ENCODE measurements at regions not wholly inside any gene's neighbourhood (a gene's known extent, or its start where the extent isn't known, plus 50 kb on each side); places are given as distances from the start of the nearest gene placed in this dataset.

GRCh38 chr12:83225806-83226205 lies 539.1 kb downstream of the TMTC2 start:
- no peaks in the 10 kb centered on the region for H4K20me1 ChIP-seq (ENCODE audit: insufficient read depth, low read length)
- no peaks in the 10 kb centered on the region for H3K36me3 ChIP-seq (ENCODE audit: insufficient read depth, low read length)
- no peak overlapping the region for H3K9ac ChIP-seq (ENCODE audit: low read length)
- no peaks in the 10 kb centered on the region for H3K4me1 ChIP-seq (ENCODE audit: insufficient read depth, low read length, severe bottlenecking)
- H3K27ac ChIP-seq (ENCODE audit: low read depth, low read length, poor library complexity, severe bottlenecking) = no peak overlapping the region
- no peaks in the 10 kb centered on the region for H3F3A ChIP-seq (ENCODE audit: insufficient read depth, low read length)
- no peak overlapping the region for H2AFZ ChIP-seq (ENCODE audit: low read length)
- no peaks in the 10 kb centered on the region for H3K79me2 ChIP-seq (ENCODE audit: insufficient read depth, low read length)
- H3K4me2 ChIP-seq (ENCODE audit: low read length) = no peak overlapping the region
- no peak overlapping the region for H3K4me3 ChIP-seq (ENCODE audit: low read depth, low read length, poor library complexity, severe bottlenecking)
- TF ChIP-seq, protein P1, sequence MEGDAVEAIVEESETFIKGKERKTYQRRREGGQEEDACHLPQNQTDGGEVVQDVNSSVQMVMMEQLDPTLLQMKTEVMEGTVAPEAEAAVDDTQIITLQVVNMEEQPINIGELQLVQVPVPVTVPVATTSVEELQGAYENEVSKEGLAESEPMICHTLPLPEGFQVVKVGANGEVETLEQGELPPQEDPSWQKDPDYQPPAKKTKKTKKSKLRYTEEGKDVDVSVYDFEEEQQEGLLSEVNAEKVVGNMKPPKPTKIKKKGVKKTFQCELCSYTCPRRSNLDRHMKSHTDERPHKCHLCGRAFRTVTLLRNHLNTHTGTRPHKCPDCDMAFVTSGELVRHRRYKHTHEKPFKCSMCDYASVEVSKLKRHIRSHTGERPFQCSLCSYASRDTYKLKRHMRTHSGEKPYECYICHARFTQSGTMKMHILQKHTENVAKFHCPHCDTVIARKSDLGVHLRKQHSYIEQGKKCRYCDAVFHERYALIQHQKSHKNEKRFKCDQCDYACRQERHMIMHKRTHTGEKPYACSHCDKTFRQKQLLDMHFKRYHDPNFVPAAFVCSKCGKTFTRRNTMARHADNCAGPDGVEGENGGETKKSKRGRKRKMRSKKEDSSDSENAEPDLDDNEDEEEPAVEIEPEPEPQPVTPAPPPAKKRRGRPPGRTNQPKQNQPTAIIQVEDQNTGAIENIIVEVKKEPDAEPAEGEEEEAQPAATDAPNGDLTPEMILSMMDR (IDR thresholded peaks at IDR 0.05; ENCODE audit: low read length) = no peak
- no peak for TF ChIP-seq EZH2 (IDR thresholded peaks at IDR 0.05; ENCODE audit: borderline replicate concordance, low read length)
- H3K27me3 ChIP-seq (ENCODE audit: insufficient read depth, low read length) = no peaks in the 10 kb centered on the region
- H3K9me3 ChIP-seq (ENCODE audit: low read length) = no peaks in the 10 kb centered on the region
- H3K9me2 ChIP-seq (ENCODE audit: low read depth, low read length) = no peaks in the 10 kb centered on the region

- H3F3A ChIP-seq (ENCODE audit: insufficient read depth, low read length) = no peaks in the 10 kb centered on the region
- TF ChIP-seq, protein P1 (IDR thresholded peaks at IDR 0.05; ENCODE audit: low read length) = no peak
- no peak for TF ChIP-seq EZH2 (IDR thresholded peaks at IDR 0.05; ENCODE audit: borderline replicate concordance, low read length)
- H3K27me3 ChIP-seq (ENCODE audit: insufficient read depth, low read length) = no peaks in the 10 kb centered on the region
- no peaks in the 10 kb centered on the region for H3K36me3 ChIP-seq (ENCODE audit: insufficient read depth, low read length)
- no peaks in the 10 kb centered on the region for H3K79me2 ChIP-seq (ENCODE audit: insufficient read depth, low read length)
- H2AFZ ChIP-seq (ENCODE audit: low read length) = no peak overlapping the region
- no peak overlapping the region for H3K9ac ChIP-seq (ENCODE audit: low read length)
- no peaks in the 10 kb centered on the region for H3K9me3 ChIP-seq (ENCODE audit: low read length)
- no peaks in the 10 kb centered on the region for H4K20me1 ChIP-seq (ENCODE audit: insufficient read depth, low read length)
- no peaks in the 10 kb centered on the region for H3K9me2 ChIP-seq (ENCODE audit: low read depth, low read length)
- H3K4me1 ChIP-seq (ENCODE audit: insufficient read depth, low read length, severe bottlenecking) = no peaks in the 10 kb centered on the region
- H3K27ac ChIP-seq (ENCODE audit: low read depth, low read length, poor library complexity, severe bottlenecking) = no peak overlapping the region
- no peak overlapping the region for H3K4me2 ChIP-seq (ENCODE audit: low read length)
- H3K4me3 ChIP-seq (ENCODE audit: low read depth, low read length, poor library complexity, severe bottlenecking) = no peak overlapping the region
These were observed 537.3 kb downstream of the TMTC2 start for GRCh38 chr12:83224012-83224411.

DNA sequence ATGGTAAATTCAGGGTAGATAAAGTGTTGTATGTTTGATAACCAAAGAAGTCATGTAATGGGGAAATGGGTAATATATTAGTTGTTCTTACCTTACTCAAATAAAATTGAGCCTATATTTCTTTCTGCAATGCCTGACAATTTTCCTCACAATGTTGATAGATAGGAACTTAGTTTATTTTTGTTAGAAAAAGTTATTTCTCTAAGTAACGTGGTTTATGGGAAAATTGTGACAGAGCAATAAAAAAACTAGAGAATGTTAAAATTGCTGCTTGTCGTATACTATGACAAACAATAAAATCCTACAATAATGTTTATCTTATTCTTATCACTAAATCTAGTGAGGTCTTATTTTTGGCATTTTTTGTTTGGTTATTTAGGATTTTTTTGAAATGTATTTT lies 534.1 kb downstream of the TMTC2 start:
- Histone ChIP-seq H3K9me3 (ENCODE audit: low read length) (no peaks in the 10 kb centered on the region), H3K27me3 (ENCODE audit: insufficient read depth, low read length) (no peaks in the 10 kb centered on the region), H3K4me3 (ENCODE audit: low read depth, low read length, poor library complexity, severe bottlenecking) (no peak overlapping the region), H3K9ac (ENCODE audit: low read length) (no peak overlapping the region), H3K4me2 (ENCODE audit: low read length) (no peak overlapping the region), H3K4me1 (ENCODE audit: insufficient read depth, low read length, severe bottlenecking) (no peaks in the 10 kb centered on the region), H3K27ac (ENCODE audit: low read depth, low read length, poor library complexity, severe bottlenecking) (no peak overlapping the region), H3F3A (ENCODE audit: insufficient read depth, low read length) (no peaks in the 10 kb centered on the region), H3K36me3 (ENCODE audit: insufficient read depth, low read length) (no peaks in the 10 kb centered on the region), H4K20me1 (ENCODE audit: insufficient read depth, low read length) (no peaks in the 10 kb centered on the region), H3K79me2 (ENCODE audit: insufficient read depth, low read length) (no peaks in the 10 kb centered on the region), H3K9me2 (ENCODE audit: low read depth, low read length) (no peaks in the 10 kb centered on the region), H2AFZ (ENCODE audit: low read length) (no peak overlapping the region)
- no peak for TF ChIP-seq EZH2 (IDR thresholded peaks at IDR 0.05; ENCODE audit: borderline replicate concordance, low read length)
- TF ChIP-seq, protein P1 (IDR thresholded peaks at IDR 0.05; ENCODE audit: low read length) = no peak
